Psoas muscle (tissue), 7 donors: ENCODE measurements at regions not wholly inside any gene's neighbourhood (a gene's known extent, or its start where the extent isn't known, plus 50 kb on each side); places are given as distances from the start of the nearest gene placed in this dataset.

Source experiments
- ATAC-seq, 4 donors: fragments of 200-7000 bp; cut with Tn5 transposase; one replicate each; pipeline ENCODE4 v1.9.1; 2020; ENCODE audit warnings: moderate library complexity in 3 of 4, mild to moderate bottlenecking in 2 of 4
- DNase-seq, 2 donors: peaks; one replicate each; pipeline ENCODE4 v3.0.0-alpha.2; 2020
- H3K27ac ChIP-seq: fragments of 200-600 bp; one replicate; pipeline ENCODE4 v1.8.0; 2022
- H3K27me3 ChIP-seq, 3 donors: fragments of 200-600 bp in 1 of 3; one replicate each; pipeline versions ENCODE4 v1.6.1 to v1.8.0; 2013 to 2022; ENCODE audit warnings: low read length in 2 of 3, mild to moderate bottlenecking in 2 of 3, moderate library complexity in 1 of 3; ENCODE audit not compliant: insufficient read depth in 3 of 3
- H3K36me3 ChIP-seq, 2 donors: fragments of 200-600 bp in 1 of 2; one replicate each; pipeline versions ENCODE4 v1.6.1 to v1.8.0; 2013 to 2022; ENCODE audit warnings: low read depth in 1 of 2, mild to moderate bottlenecking in 1 of 2, moderate library complexity in 1 of 2; ENCODE audit not compliant: insufficient read depth in 1 of 2
- H3K4me1 ChIP-seq: fragments of 200-600 bp; one replicate; pipeline ENCODE4 v1.8.0; 2022
- H3K4me3 ChIP-seq: fragments of 200-600 bp; one replicate; pipeline ENCODE4 v1.8.0; 2022; ENCODE audit warnings: mild to moderate bottlenecking
- H3K9me3 ChIP-seq: fragments of 200-600 bp; one replicate; pipeline ENCODE4 v1.8.0; 2022
- WGBS, 3 donors: extraction: QIAGEN DNeasy Blood & Tissue Kit; methylation state at CpG; one replicate each; pipeline versions ENCODE4 v1.1.6 to v1.1.7; 2013; 5-methylcytosine and 5-hydroxymethylcytosine counted together
- intact Hi-C, 2 donors: fragments of 100-400 bp; cut with DNase I; formaldehyde crosslinking; loops; one replicate each; pipeline versions ENCODE4 v1.11.0 to v1.14.2; 2022
- TF ChIP-seq, protein P1 (sequence below): fragments of 200-600 bp; IDR thresholded peaks from one replicate; pipeline ENCODE4 v1.8.0; 2022; ENCODE audit warnings: antibody characterized with exemption
- donor health status: healthy with polysubstance abuse.
- donor health status: DM: no; HTN: no; CAD: no; lungs with moderate emphysema.
- donor health status: Bipolar disorder and iron deficiency.
- donor health status: healthy.
- donor health status: DM: yes; HTN: yes; CAD: no.
- donor health status: DM: no; HTN: no; CAD: no.
- donor health status: DM: yes; HTN: yes; CAD: no.

DNA sequence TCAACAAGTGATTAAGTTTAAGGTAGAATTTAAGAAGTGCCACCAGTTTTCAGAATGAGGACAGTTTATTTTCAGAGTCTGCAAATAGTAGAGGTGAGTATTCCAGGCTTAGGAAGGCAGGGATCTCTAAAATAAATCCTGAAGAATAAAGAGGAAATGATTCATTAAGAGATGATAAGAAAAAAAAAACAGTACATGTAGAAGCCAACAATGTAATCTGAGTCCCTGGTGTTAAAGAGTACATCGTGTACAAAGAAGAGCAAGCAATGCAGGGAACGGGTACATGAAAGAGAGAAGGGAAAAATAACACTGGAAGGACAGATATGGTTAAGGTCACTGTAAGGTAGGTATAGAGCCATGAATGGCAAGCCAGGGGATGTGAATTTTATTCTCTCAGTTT, 95.2 kb upstream of the FOXG1 start:
- TF ChIP-seq, protein P1, sequence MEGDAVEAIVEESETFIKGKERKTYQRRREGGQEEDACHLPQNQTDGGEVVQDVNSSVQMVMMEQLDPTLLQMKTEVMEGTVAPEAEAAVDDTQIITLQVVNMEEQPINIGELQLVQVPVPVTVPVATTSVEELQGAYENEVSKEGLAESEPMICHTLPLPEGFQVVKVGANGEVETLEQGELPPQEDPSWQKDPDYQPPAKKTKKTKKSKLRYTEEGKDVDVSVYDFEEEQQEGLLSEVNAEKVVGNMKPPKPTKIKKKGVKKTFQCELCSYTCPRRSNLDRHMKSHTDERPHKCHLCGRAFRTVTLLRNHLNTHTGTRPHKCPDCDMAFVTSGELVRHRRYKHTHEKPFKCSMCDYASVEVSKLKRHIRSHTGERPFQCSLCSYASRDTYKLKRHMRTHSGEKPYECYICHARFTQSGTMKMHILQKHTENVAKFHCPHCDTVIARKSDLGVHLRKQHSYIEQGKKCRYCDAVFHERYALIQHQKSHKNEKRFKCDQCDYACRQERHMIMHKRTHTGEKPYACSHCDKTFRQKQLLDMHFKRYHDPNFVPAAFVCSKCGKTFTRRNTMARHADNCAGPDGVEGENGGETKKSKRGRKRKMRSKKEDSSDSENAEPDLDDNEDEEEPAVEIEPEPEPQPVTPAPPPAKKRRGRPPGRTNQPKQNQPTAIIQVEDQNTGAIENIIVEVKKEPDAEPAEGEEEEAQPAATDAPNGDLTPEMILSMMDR = no peak
- H3K27ac ChIP-seq = no peak overlapping the region
- H3K4me3 ChIP-seq = no peak overlapping the region
- no peaks in the 10 kb centered on the region for H3K27me3 ChIP-seq
- peak in 1 of 4 donors; percentile 30 for ATAC-seq
- intact Hi-C loops = no loop called here
- DNase-seq = no peak
- no peaks in the 10 kb centered on the region for H3K9me3 ChIP-seq
- H3K36me3 ChIP-seq = no peaks in the 10 kb centered on the region
- H3K4me1 ChIP-seq = no peaks in the 10 kb centered on the region
- WGBS, 3 donors = 17 to 22% (median 17%) methylated on average over 2 of the region's 2 CpGs

DNA sequence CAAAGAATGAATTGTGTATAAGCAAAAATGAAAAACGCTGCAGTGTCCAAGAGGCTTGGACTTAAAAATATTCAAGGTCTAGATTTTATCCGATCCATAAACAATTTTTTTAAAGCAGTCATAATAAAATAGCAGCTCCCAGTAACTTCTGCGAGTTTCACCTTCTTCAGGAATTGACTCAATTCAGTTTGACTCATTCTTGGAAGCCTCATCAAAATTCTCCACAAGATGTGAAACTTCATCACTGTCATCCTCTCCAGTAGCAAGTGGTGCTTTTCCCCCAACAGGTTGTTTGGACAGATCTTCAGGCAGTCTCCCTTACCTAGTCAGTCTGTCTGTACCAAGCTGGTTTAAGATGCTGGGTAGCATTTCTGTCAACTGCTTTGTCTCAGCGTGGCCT, 93.5 kb upstream of the FOXG1 start:
- H3K36me3 ChIP-seq = no peaks in the 10 kb centered on the region
- H3K9me3 ChIP-seq = no peaks in the 10 kb centered on the region
- TF ChIP-seq, protein P1 = no peak
- no peak overlapping the region for H3K4me3 ChIP-seq
- intact Hi-C loops = no loop called here
- no peaks in the 10 kb centered on the region for H3K27me3 ChIP-seq
- no peak for DNase-seq
- no peaks in the 10 kb centered on the region for H3K4me1 ChIP-seq
- WGBS, 3 donors = 82 to 87% (median 85%) methylated on average over 4 of the region's 4 CpGs
- ATAC-seq = no peak
- H3K27ac ChIP-seq = no peak overlapping the region

DNA sequence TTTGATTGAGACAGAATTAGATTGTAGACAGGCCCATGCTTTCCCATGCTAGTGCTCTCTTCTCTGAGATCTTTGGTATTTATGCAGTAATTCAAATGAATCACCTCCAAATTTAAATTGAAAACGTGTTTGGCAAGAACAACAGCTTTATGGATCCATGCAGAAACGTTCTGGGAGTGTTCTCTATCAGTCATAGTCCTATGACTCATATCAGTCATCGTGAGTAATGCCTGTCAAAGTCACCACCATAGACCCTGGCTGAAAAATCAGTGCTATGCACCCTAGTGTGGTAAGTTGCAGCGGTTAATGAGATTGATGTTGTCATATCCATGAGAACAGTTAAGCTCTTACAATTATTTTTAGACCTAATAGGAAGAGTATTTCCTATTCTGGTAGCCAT, 90.1 kb upstream of the FOXG1 start:
- no peaks in the 10 kb centered on the region for H3K36me3 ChIP-seq
- TF ChIP-seq, protein P1 = no peak
- ATAC-seq (peak in 1 of 4 donors; percentile 90), DNase-seq (no peak)
- H3K4me3 ChIP-seq = no peak overlapping the region
- intact Hi-C loops = no loop called here
- WGBS, 3 donors = 37 to 39% (median 37%) methylated on average over 4 of the region's 4 CpGs
- H3K27me3 ChIP-seq = no peaks in the 10 kb centered on the region
- no peaks in the 10 kb centered on the region for H3K4me1 ChIP-seq
- H3K27ac ChIP-seq = no peak overlapping the region
- H3K9me3 ChIP-seq = peaks cover 6% of the 10 kb centered on the region

DNA sequence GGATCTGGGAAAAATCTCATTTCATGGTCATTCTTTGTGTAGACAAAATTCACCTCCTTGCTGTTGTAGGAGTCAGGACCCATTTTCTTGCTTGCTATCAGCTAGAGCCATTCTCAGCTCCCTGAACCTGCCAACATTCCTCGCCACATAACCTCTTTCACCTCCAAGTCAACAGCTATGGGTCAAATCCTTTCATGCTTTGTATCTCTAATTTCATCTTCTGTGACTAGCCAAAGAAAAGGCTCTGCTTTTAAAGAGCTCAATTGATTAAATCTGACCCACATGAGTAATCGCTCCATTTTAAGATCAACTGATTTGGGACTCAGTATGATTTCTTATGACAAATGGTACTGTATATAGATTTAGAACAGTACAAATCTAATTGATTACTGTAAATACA, 89.2 kb upstream of the FOXG1 start:
- intact Hi-C loops = no loop called here
- Histone ChIP-seq H3K27ac (no peak overlapping the region), H3K9me3 (peaks cover 6% of the 10 kb centered on the region), H3K4me3 (no peak overlapping the region), H3K36me3 (no peaks in the 10 kb centered on the region), H3K4me1 (no peaks in the 10 kb centered on the region), H3K27me3 (no peaks in the 10 kb centered on the region)
- TF ChIP-seq, protein P1 = no peak
- ATAC-seq (no peak), DNase-seq (no peak)
- WGBS, 3 donors = 79 to 90% (median 87%) methylated on average over 2 of the region's 2 CpGs

DNA sequence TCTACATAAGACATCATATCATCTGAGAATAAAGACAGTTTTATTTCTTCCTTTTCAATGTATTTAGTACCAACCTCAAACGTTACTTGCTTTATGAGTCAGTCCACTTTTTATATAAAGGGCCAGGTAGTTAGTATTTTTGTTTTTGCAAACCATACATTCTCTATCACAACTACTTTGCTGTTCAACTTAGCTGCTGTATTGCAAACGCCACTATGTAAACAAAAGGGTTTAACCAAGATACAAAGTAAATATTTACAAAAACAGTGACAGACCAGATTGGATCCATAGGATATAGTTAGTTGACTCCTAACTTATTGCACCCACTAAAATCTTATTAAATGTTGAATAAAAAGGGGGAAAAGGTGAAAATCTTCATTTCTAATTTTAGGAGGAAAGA, 87.7 kb upstream of the FOXG1 start:
- no peak overlapping the region for H3K4me3 ChIP-seq
- no peak overlapping the region for H3K27ac ChIP-seq
- TF ChIP-seq, protein P1 = no peak
- 43 to 63% (median 47%) methylated on average over 2 of the region's 2 CpGs for WGBS, 3 donors
- DNase-seq (no peak), ATAC-seq (no peak)
- no peaks in the 10 kb centered on the region for H3K27me3 ChIP-seq
- peaks cover 6% of the 10 kb centered on the region for H3K9me3 ChIP-seq
- no peaks in the 10 kb centered on the region for H3K4me1 ChIP-seq
- intact Hi-C loops = no loop called here
- no peaks in the 10 kb centered on the region for H3K36me3 ChIP-seq
